NCI-H1417 treated with DMSO at 0.1 percent for 48 hours (cell line): ENCODE measurements at regions not wholly inside any gene's neighbourhood (a gene's known extent, or its start where the extent isn't known, plus 50 kb on each side); places are given as distances from the start of the nearest gene placed in this dataset.

ENCODE experiments used
- DNase-seq: peaks from one replicate; lab custom pipeline; 2025; lab: John Stamatoyannopoulos, UW

DNA sequence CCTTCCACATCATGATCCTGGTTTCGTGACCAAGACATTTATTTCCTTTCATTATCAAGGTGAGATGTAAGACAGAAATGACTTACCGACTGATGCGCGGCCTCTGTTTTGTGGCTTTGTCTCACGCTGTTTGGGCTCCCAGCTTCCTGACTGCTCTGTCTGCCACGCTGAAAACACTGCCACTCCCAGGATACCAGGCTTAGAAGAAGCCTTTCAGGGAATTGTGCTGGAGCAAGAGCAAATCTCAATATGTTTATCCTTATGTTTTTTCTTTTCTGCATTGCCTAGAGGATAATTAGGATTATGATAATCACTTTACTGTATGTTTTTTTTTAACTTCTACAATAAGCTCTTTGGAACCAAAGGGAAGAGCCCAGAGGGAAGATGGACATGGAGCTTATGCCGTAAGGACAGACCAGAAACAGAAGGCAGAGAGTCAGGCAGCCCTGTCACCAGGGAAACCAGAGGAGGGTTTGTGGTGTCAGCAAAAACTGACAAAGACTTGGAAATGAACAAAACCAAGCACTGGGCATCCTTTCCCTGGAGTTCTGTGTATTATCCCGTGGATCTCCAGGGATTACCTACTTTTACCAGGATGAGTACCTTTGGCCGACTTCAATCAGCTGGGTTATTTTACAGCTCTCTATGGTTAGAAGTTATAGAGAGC lies 68.2 kb upstream of the ISX start:
- DNase-seq: no peak

DNA sequence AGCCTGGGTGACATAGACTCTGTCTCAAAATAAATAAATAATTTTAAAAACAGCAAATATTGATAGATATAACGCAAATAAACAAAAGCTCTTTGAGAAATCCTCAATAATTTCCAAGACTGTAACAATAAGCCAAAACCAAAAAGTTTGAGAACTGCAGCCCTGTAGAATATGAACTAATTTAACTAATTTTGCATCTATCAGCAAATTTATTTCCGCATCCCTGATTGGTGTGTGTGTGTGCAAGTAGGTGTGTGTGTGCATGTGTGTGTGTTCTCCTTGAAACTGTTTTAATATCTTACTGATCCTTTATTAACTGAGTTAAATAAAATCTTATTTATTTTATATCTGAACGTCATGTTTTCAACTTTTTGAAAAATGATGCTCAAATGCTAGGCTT lies 67.0 kb upstream of the ISX start:
- DNase-seq: no peak

- no peak for DNase-seq
These were observed 57.7 kb upstream of the ISX start for GRCh38 chr22:35008213-35008612.

GRCh38 chr22:35010543-35010942 lies 55.4 kb upstream of the ISX start:
- no peak for DNase-seq

GRCh38 chr22:35014812-35015211 lies 51.1 kb upstream of the ISX start:
- no peak for DNase-seq
